ENCODE measurements at regions not wholly inside any gene's neighbourhood (a gene's known extent, or its start where the extent isn't known, plus 50 kb on each side); places are given as distances from the start of the nearest gene placed in this dataset.

GRCh38 chr2:217688494-217688893, 314.3 kb downstream of the TNS1 start:
- Mint-ChIP-seq H3K27me3 (ENCODE audit: unreplicated experiment) (no peaks in the 10 kb centered on the region), H3K4me3 (ENCODE audit: unreplicated experiment) (no peak overlapping the region), H3K9me3 (ENCODE audit: unreplicated experiment) (no peaks in the 10 kb centered on the region), H3K36me3 (ENCODE audit: low read depth, unreplicated experiment) (no peaks in the 10 kb centered on the region), H3K4me1 (ENCODE audit: unreplicated experiment) (peaks cover 6% of the 10 kb centered on the region), H3K27ac (ENCODE audit: unreplicated experiment) (no peak overlapping the region)
- TF ChIP-seq CTCF (IDR thresholded peaks at IDR 0.05; ENCODE audit: unreplicated experiment) = no peak
- no peak for DNase-seq (ENCODE audit: low spot score)

- no peak for DNase-seq (ENCODE audit: low spot score)
- Mint-ChIP-seq H3K36me3 (ENCODE audit: low read depth, unreplicated experiment) (no peaks in the 10 kb centered on the region), H3K9me3 (ENCODE audit: unreplicated experiment) (no peaks in the 10 kb centered on the region), H3K27ac (ENCODE audit: unreplicated experiment) (no peak overlapping the region), H3K27me3 (ENCODE audit: unreplicated experiment) (no peaks in the 10 kb centered on the region), H3K4me1 (ENCODE audit: unreplicated experiment) (peaks cover 5% of the 10 kb centered on the region), H3K4me3 (ENCODE audit: unreplicated experiment) (no peak overlapping the region)
- no peak for TF ChIP-seq CTCF (IDR thresholded peaks at IDR 0.05; ENCODE audit: unreplicated experiment)
Measured at GRCh38 chr2:217687771-217688170, 315.0 kb downstream of the TNS1 start.

GRCh38 chr2:217685255-217685605, 317.6 kb downstream of the TNS1 start:
- Mint-ChIP-seq H3K4me1 (ENCODE audit: unreplicated experiment) (peaks cover 5% of the 10 kb centered on the region), H3K9me3 (ENCODE audit: unreplicated experiment) (no peaks in the 10 kb centered on the region), H3K36me3 (ENCODE audit: low read depth, unreplicated experiment) (no peaks in the 10 kb centered on the region), H3K27me3 (ENCODE audit: unreplicated experiment) (no peaks in the 10 kb centered on the region), H3K27ac (ENCODE audit: unreplicated experiment) (no peak overlapping the region), H3K4me3 (ENCODE audit: unreplicated experiment) (no peak overlapping the region)
- TF ChIP-seq CTCF (IDR thresholded peaks at IDR 0.05; ENCODE audit: unreplicated experiment) = no peak
- DNase-seq (ENCODE audit: low spot score) = no peak

- no peak for DNase-seq (ENCODE audit: low spot score)
- H3K27ac Mint-ChIP-seq (ENCODE audit: unreplicated experiment) = no peak overlapping the region
- H3K9me3 Mint-ChIP-seq (ENCODE audit: unreplicated experiment) = no peaks in the 10 kb centered on the region
- no peaks in the 10 kb centered on the region for H3K27me3 Mint-ChIP-seq (ENCODE audit: unreplicated experiment)
- H3K4me1 Mint-ChIP-seq (ENCODE audit: unreplicated experiment) = peaks cover 5% of the 10 kb centered on the region
- no peak for TF ChIP-seq CTCF (IDR thresholded peaks at IDR 0.05; ENCODE audit: unreplicated experiment)
- no peaks in the 10 kb centered on the region for H3K36me3 Mint-ChIP-seq (ENCODE audit: low read depth, unreplicated experiment)
- H3K4me3 Mint-ChIP-seq (ENCODE audit: unreplicated experiment) = no peak overlapping the region
Measured at GRCh38 chr2:217684431-217685254, 318.2 kb downstream of the TNS1 start.

- Mint-ChIP-seq H3K27me3 (ENCODE audit: unreplicated experiment) (no peaks in the 10 kb centered on the region), H3K4me1 (ENCODE audit: unreplicated experiment) (peaks cover 2% of the 10 kb centered on the region), H3K27ac (ENCODE audit: unreplicated experiment) (no peak overlapping the region), H3K9me3 (ENCODE audit: unreplicated experiment) (no peaks in the 10 kb centered on the region), H3K36me3 (ENCODE audit: low read depth, unreplicated experiment) (no peaks in the 10 kb centered on the region), H3K4me3 (ENCODE audit: unreplicated experiment) (no peak overlapping the region)
- TF ChIP-seq CTCF (IDR thresholded peaks at IDR 0.05; ENCODE audit: unreplicated experiment) = no peak
- DNase-seq (ENCODE audit: low spot score) = no peak
Measured at GRCh38 chr2:217683106-217683870, 319.5 kb downstream of the TNS1 start.
